ENCODE measurements at regions not wholly inside any gene's neighbourhood (a gene's known extent, or its start where the extent isn't known, plus 50 kb on each side); places are given as distances from the start of the nearest gene placed in this dataset.

GRCh38 chr3:18018491-18019160, 276.2 kb upstream of the TBC1D5 start:
- no peaks in the 10 kb centered on the region for H3K9me3 Mint-ChIP-seq (ENCODE audit: low read depth)
- H3K27ac Mint-ChIP-seq (ENCODE audit: unreplicated experiment) = no peak overlapping the region
- no peak overlapping the region for H3K4me3 Mint-ChIP-seq (ENCODE audit: unreplicated experiment)
- no peaks in the 10 kb centered on the region for H3K27me3 Mint-ChIP-seq (ENCODE audit: low read depth)
- no peak for DNase-seq (ENCODE audit: low spot score)
- TF ChIP-seq CTCF (IDR thresholded peaks at IDR 0.05) = no peak
- peaks cover 12% of the 10 kb centered on the region for H3K4me1 Mint-ChIP-seq (ENCODE audit: low read depth)
- H3K36me3 Mint-ChIP-seq (ENCODE audit: low read depth) = no peaks in the 10 kb centered on the region

- Mint-ChIP-seq H3K27me3 (ENCODE audit: low read depth) (peaks cover 2% of the 10 kb centered on the region), H3K4me1 (ENCODE audit: low read depth) (peaks cover 12% of the 10 kb centered on the region), H3K4me3 (ENCODE audit: unreplicated experiment) (no peak overlapping the region), H3K27ac (ENCODE audit: unreplicated experiment) (no peak overlapping the region), H3K36me3 (ENCODE audit: low read depth) (peaks cover 2% of the 10 kb centered on the region), H3K9me3 (ENCODE audit: low read depth) (peaks cover 2% of the 10 kb centered on the region)
- TF ChIP-seq CTCF (IDR thresholded peaks at IDR 0.05) = no peak
- no peak for DNase-seq (ENCODE audit: low spot score)
Observed at GRCh38 chr3:18016366-18016765, 273.9 kb upstream of the TBC1D5 start.

- Mint-ChIP-seq H3K36me3 (ENCODE audit: low read depth) (peaks cover 2% of the 10 kb centered on the region), H3K27ac (ENCODE audit: unreplicated experiment) (no peak overlapping the region), H3K4me3 (ENCODE audit: unreplicated experiment) (no peak overlapping the region), H3K4me1 (ENCODE audit: low read depth) (no peaks in the 10 kb centered on the region), H3K9me3 (ENCODE audit: low read depth) (peaks cover 2% of the 10 kb centered on the region), H3K27me3 (ENCODE audit: low read depth) (peaks cover 2% of the 10 kb centered on the region)
- TF ChIP-seq CTCF (IDR thresholded peaks at IDR 0.05) = no peak
- DNase-seq (ENCODE audit: low spot score) = no peak
Observed at GRCh38 chr3:18012933-18013332, 270.5 kb upstream of the TBC1D5 start.

GRCh38 chr3:18012436-18012835, 270.0 kb upstream of the TBC1D5 start:
- no peak overlapping the region for H3K4me3 Mint-ChIP-seq (ENCODE audit: unreplicated experiment)
- peaks cover 2% of the 10 kb centered on the region for H3K27me3 Mint-ChIP-seq (ENCODE audit: low read depth)
- H3K36me3 Mint-ChIP-seq (ENCODE audit: low read depth) = peaks cover 2% of the 10 kb centered on the region
- no peak for TF ChIP-seq CTCF (IDR thresholded peaks at IDR 0.05)
- H3K27ac Mint-ChIP-seq (ENCODE audit: unreplicated experiment) = no peak overlapping the region
- no peaks in the 10 kb centered on the region for H3K4me1 Mint-ChIP-seq (ENCODE audit: low read depth)
- DNase-seq (ENCODE audit: low spot score) = no peak
- peaks cover 2% of the 10 kb centered on the region for H3K9me3 Mint-ChIP-seq (ENCODE audit: low read depth)

- Mint-ChIP-seq H3K4me3 (ENCODE audit: unreplicated experiment) (no peak overlapping the region), H3K27me3 (ENCODE audit: low read depth) (peaks cover 2% of the 10 kb centered on the region), H3K36me3 (ENCODE audit: low read depth) (peaks cover 2% of the 10 kb centered on the region), H3K27ac (ENCODE audit: unreplicated experiment) (no peak overlapping the region), H3K4me1 (ENCODE audit: low read depth) (no peaks in the 10 kb centered on the region), H3K9me3 (ENCODE audit: low read depth) (peaks cover 2% of the 10 kb centered on the region)
- no peak for DNase-seq (ENCODE audit: low spot score)
- no peak for TF ChIP-seq CTCF (IDR thresholded peaks at IDR 0.05)
Observed at GRCh38 chr3:18011387-18011786, 269.0 kb upstream of the TBC1D5 start.

Measured in chondrocyte (in vitro differentiated cells).